HG03521 (cell line): ENCODE measurements at regions not wholly inside any gene's neighbourhood (a gene's known extent, or its start where the extent isn't known, plus 50 kb on each side); places are given as distances from the start of the nearest gene placed in this dataset.

ENCODE experiments used
- ATAC-seq: cut with Tn5 transposase; IDR thresholded peaks from one replicate; pipeline ENCODE4 v1.9.1; 2021; ENCODE audit warnings: mild to moderate bottlenecking, moderate library complexity; ENCODE audit not compliant: unreplicated experiment

GRCh38 chr9:115362101-115362500 is 244.1 kb upstream of the TNC start:
- no peak for ATAC-seq

GRCh38 chr9:115362640-115363039 is 244.7 kb upstream of the TNC start:
- no peak for ATAC-seq

- no peak for ATAC-seq
Measured at GRCh38 chr9:115364991-115365390, 247.0 kb upstream of the TNC start.

DNA sequence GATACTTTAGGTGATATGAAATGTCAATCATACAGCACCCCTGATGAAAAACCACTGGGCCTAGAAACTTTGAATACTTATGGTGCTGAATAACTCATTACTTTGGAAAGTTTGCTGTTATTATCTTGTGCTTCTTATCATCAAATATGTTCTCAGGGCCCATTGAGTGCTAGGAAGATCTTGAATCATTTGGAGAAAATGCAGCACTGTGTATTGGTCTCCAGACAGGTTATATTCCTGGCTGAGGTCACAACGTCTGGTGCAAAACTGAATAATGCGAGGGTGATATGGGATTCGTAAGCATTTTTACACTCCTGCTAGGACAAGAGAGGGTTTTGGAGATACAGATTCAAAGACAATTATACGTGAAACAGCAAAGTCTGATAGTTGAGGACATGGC is 249.4 kb upstream of the TNC start:
- no peak for ATAC-seq

DNA sequence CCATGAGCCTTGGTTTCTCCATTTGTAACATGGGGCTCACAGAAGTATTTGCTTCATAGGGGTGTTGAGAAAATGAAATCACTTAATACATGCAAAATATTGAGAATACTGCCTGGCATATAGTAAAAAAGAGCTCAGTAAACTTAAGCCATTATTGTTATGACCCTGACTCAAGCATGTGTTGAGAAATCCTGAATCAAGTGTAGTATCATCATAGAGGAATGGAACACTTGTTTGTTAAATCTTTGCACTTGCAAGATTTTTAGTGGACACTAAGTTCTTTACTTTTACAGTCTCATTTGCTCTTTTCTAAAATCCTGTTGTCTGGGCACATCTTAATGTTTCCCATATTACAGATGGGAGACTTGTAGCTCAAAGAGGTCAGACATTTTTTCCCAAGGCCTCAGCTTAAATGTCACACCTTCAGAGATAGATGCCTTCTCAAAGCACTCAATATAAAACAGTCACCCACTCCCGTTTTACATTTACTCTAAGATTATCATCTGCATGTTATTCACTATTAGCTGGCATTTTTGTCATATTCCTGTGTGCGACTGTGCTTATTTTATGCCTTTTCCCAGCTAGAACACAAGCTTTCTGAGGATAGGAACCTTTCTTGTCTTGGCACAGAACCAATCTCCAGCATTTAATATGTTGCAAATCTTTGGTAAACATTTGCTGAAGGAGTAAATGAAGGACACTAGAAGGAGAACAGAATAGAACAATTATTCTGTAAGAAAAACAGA is 250.0 kb upstream of the TNC start:
- ATAC-seq, result no peak

DNA sequence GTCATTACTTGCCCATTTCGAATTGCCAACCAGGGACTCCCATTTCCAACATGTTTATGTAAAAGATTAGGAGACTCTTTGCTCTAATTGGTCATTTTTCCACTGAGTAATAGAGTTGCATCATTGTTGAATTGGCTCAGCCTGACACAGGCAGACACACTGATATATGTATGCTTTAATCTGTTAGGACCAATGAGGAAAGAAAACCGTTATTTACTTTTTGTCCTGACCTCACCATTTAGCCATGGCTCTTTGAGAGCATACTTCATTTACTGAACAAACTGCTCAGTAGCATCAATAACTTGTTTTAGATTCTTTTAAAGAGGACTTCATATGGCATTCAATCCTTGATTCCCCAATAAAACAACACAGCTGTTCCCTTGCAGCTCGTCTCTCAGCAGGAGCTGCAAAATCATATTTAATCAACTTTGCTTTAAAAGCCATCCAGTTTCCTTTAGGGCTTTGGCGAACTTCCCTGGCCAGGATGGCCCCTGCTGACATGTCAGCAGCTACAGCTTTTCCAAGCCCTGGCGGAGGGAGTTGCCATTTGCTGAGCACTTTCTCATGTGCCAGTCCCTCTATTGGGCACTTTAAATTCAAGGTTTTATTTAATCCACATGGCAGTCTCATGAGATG is 251.5 kb upstream of the TNC start:
- no peak for ATAC-seq

- peak; percentile 59 for ATAC-seq
Measured at GRCh38 chr9:115373000-115373709, 255.2 kb upstream of the TNC start.

DNA sequence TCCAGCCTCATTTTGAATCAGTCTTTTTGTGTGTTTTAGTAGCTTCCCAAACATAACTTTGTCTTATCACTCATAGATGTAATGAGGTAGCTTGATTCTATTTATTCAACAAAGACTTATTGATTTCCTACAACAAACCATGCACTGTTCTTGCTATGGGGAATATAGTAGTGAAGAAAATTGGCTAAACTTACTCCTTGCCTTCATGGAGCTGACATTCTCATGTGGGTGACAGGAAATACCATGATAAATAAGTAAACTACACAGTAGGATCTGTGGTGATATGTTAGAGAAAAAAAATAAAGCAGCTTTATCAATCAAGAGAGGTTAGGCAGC is 255.7 kb upstream of the TNC start:
- no peak for ATAC-seq

DNA sequence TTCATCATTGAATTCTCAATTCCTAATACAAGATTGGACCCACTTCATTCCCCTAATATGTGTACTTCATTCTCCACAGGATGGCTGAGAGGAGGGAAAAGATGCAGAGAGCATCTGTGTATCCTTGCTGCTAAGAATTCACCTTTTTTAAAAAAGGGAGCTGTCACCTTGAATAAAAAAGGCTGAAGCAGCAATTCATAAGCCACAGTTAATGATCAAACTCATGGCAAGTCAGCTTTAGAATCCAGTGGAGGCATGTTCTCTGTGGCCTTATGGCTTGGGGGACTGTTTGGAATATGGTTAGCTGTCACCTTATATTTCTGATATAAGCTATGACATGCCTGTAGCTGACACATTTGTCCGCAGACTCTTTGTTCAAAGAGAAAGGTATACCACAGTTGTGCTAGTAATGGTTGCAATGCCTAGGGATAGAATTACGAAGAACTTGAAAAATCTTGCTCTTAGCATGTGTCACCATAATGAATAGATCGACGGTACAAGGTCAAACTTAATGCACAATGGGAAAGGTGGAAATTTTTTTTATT is 256.8 kb upstream of the TNC start:
- no peak for ATAC-seq

DNA sequence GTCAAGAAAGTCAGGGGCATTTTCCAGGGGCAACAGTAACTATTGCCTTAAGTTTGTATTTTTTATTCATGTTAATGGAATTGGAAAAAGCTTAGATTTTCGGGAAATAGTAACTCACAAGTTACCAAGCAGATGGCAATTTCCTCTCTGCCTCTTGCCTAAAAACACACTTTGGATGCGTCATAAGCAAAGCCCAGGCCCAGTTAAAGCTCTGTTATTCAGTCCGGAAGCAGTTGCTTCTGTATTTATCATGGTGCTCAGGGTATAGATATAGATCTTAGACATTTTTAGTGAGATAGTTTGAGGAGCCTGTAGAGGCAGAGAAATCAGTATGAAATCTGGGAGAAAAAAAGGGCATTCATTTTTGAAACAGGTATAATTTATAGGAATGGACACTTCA is 260.3 kb upstream of the TNC start:
- ATAC-seq, result no peak

- no peak for ATAC-seq
Measured at GRCh38 chr9:115378758-115379157, 260.8 kb upstream of the TNC start.

DNA sequence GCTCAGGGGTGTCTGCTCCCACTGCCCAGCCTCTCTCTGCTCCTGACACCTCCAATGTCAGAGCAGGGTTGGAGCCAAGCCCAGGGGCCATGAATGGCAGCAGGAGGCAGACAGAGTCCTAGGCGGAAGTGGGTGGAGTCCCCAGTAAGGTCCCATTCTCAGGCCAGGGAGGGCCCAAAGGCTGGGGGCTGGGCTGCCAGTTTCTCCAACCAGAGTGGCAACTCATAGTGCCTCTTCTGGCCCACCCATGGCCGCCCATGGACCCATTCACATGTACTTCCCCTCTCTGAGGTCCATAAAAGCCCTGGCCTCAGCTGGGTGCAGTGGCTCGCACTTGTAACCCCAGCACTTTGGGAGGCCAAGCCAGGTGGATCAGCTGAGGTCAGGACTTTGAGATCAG is 261.8 kb upstream of the TNC start:
- ATAC-seq, result no peak

DNA sequence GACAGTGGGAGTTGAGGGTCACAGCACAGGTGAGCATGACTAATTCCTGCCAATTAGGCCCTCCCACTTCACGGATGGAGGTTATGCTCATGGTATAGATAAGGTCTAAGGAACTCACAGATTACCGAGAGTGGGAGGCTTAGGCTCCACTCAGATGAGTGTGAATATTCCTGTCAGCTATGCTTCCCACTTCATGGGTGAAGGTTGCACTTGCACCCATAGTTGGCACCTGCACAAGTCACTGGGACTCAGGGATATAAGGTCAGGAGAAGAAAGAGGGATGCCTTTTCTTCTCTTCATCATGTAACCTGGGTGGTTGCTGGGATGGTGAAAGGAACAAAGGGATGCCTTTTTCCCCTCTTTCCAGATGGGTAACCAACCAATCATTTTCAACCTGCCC is 264.9 kb upstream of the TNC start:
- no peak for ATAC-seq

DNA sequence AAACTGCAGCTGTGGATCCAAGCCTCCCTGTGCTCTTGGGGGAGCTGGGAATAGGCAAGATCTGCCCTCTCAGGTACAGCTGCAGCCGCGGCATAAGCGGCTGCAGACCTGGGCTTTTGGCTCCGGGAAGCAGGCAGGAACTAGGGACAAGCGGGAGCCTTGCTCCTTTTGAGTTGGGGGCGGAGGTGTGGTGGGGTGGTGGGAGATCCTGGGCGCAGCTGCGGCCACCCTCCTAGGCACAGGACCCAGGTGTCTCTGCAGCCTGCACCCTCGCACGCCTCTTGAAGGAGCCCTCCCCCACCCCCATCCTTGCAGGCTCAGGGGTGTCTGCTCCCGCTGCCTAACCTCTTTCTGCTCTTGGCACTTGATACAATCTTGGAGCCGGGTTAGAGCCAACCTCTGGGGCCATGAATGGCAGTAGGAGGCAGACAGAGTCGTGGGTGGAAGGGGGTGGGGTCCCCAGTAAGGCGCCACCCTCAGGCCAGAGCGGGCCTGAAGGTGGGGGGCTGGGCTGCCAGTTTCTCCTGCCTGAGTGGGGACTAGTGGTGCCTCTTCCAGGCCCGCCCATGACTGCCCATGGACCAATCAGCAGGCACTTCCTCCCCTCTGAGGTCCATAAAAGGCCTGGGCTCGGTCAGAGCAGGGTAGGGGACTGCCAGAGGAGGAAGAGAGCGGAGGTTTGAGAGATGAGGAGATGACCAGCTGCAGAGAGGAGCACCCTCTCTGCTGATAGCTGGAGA is 267.6 kb upstream of the TNC start:
- ATAC-seq, result no peak

DNA sequence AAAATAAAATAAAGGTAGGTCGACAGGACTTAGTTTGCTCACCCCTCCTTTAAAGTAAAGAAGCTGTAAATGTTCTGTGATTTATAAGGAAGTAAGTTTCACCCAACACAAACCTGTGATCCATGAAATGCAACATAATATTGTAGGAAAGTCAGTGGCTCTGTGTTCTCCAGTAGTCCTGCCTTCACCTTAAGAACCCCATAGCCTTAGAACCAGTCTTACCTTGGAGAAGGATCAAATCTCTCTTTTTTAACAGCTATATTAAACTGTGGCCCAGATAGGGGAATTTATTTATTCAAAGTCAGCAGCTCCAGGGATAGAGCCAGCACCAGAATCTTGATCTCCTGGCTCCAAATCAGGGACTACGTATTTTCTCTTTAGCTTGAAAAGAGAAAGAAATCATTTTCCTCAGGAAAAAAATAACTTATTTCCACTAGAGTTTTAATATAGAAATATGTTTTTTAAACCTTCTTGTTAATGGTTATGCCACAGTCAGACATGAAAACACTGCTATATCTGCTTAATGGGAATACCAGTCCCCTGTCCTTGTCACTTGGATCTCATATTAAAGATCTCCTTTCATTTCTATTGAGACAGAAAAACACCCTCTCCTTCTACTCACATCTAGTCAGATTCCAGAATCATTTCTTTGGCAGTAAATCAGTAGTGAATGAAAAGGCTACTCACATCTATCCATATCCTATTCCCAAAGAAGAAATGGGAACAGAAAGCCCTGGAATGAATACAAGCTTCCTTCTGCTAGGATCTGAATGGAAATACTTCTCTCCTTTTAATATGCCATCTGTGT is 269.2 kb upstream of the TNC start:
- ATAC-seq, result no peak

- no peak for ATAC-seq
Measured at GRCh38 chr9:115391168-115391825, 273.3 kb upstream of the TNC start.

DNA sequence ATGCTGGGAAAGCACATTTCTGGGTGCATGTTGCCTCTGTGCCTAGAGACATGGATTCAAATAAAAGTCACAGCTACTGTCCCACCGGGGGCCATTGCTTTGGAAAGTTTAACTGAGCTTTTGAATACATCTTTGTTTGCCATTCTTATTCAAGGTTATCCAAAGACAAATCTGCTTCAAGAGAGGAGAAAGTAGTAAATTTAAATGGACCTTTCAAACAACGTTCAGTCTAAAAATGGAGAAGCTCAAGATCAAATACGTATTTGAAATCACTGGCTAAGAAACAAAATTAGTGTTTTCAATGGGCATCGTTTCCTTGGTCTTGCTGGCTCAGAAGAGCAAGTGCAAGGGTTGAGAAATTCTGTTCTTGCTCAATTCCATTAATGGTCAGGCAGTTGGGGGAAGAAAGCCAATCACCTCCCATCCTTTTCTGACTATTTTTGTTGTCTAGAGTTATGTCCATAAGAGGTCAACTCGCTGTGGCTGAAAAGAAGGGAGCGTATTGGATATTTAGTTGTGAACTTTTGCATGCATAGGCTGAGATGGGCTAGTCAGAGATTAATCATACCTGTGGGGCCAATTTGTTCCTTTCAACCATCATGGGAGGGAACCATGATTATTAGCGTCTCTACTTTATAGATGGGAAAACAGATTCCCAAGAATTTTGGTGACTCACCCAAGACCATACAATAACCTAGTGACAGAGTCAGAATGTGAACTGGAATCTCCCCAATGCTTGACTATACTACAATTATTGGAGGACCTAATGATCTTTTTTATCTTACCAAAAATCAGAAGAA is 276.2 kb upstream of the TNC start:
- no peak for ATAC-seq

DNA sequence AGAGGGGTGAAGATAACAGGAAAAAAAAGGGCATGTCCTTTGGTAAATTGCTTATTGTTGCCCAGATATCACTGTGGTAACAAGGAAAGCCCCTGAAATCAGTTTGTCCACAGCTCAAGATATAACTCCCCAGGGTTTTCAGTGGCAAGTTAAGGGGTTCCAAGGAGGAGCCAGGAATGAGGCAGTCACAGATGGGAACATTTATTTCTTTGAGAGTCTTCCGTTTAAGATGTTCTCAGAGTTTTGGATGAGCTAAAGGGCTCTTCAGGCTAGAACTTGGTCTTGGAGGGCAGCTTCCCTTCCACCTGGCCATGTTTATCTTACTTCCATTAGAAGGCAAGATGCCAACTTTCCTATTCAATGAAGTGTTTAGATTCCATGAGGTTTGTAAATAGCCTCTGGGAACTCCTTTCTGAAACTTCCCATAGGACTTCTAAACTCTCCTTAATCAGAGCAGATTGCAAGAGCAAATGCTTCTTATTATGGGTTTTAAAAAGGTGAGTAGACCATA is 277.6 kb upstream of the TNC start:
- no peak for ATAC-seq

DNA sequence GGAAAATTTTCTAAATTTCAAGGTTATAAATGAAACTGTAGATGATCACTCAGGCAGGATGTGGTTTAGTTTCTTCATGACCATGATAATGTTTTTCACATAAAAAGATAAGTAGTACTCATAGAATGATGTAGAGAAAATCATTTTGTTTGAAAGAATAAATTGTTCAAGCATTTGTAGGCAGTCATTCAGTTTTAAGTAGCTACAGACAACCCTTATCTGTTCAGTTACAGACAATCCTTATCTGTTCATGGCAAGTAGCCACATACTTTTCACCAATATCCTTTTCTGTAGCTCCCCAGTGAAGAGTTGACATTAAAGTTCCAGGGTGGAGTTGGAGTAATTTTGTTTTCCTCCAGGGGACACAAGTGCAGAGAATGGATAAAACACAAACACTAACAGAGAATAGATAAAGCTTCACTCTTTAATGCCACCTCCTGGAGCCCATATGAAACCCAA is 278.1 kb upstream of the TNC start:
- no peak for ATAC-seq
